ENCODE measurements at regions not wholly inside any gene's neighbourhood (a gene's known extent, or its start where the extent isn't known, plus 50 kb on each side); places are given as distances from the start of the nearest gene placed in this dataset.

- TF ChIP-seq CTCF (IDR thresholded peaks at IDR 0.05; ENCODE audit: low read depth, low read length, poor library complexity, severe bottlenecking) (no peak), EZH2phosphoT487 (IDR thresholded peaks at IDR 0.05; ENCODE audit: borderline replicate concordance, low read length) (no peak)
Measured at GRCh38 chr10:10434312-10434711, 583.4 kb upstream of the CELF2 start.

All from DOHH2 (cell line).